ENCODE measurements at regions not wholly inside any gene's neighbourhood (a gene's known extent, or its start where the extent isn't known, plus 50 kb on each side); places are given as distances from the start of the nearest gene placed in this dataset.

- H3K18ac ChIP-seq (ENCODE audit: low read depth, low read length) = no peak overlapping the region
- ATAC-seq (ENCODE audit: low read depth) = peak; percentile 35
- dilution Hi-C loops (cut with HindIII; ENCODE audit: low sequenced_read_pairs, unreplicated experiment) (no loop called here), intact Hi-C loops (cut with micrococcal nuclease) (no loop called here), in situ Hi-C loops (cut with MboI; ENCODE audit: low sequenced_read_pairs) (no loop called here)
- H2BK120ac ChIP-seq (ENCODE audit: low read depth, low read length) = no peak overlapping the region
- CTCF ChIA-PET = interaction anchor here (1.3 kb wide), 1 partner anchor 175 kb away, joined by 3 read pairs; no protein-coding TSS in a partner anchor
- H3K23ac ChIP-seq (ENCODE audit: low read depth, low read length) = no peak overlapping the region
- H3K27me3 ChIP-seq (ENCODE audit: control insufficient read depth, insufficient read depth, low read length) = peaks cover 13% of the 10 kb centered on the region
- no peak overlapping the region for H2AK9ac ChIP-seq (replicated peaks; ENCODE audit: low read depth, low read length, poor library complexity)
- no peak overlapping the region for H2BK5ac ChIP-seq (ENCODE audit: low read depth, low read length, poor library complexity, severe bottlenecking)
- H3K4me1 ChIP-seq (ENCODE audit: control insufficient read depth, insufficient read depth, low read length) = no peaks in the 10 kb centered on the region
- H3K4me2 ChIP-seq (ENCODE audit: low read depth, low read length) = no peak overlapping the region
- no peak overlapping the region for H2AK5ac ChIP-seq (ENCODE audit: low read depth, low read length)
- POLR2A ChIA-PET (ENCODE audit: unreplicated experiment) = no interaction called here
- no peaks in the 10 kb centered on the region for H3K9me1 ChIP-seq (ENCODE audit: insufficient read depth, low read length)
- no peak overlapping the region for H3K4ac ChIP-seq (ENCODE audit: low read depth, low read length)
- no peak for TF ChIP-seq SMC3 (IDR thresholded peaks at IDR 0.05; ENCODE audit: low read depth, low read length)
- H3K14ac ChIP-seq (replicated peaks; ENCODE audit: low read depth, low read length) = no peak overlapping the region
- H3K9me3 ChIP-seq (ENCODE audit: control insufficient read depth, insufficient read depth, low read length) = no peaks in the 10 kb centered on the region
- no peak overlapping the region for H2BK15ac ChIP-seq (ENCODE audit: low read depth, low read length)
- H4K5ac ChIP-seq (ENCODE audit: low read depth, low read length) = no peak overlapping the region
- no peak overlapping the region for H3K9ac ChIP-seq (ENCODE audit: low read depth, low read length)
- H3K56ac ChIP-seq (ENCODE audit: extremely low read depth, insufficient read depth, low read length) = no peak overlapping the region
- H4K8ac ChIP-seq (ENCODE audit: low read depth in 2 of 2, low read length in 2 of 2) = no peak overlapping the region
- BruUV-seq (replicated peaks) = no TSS peak
- H3K79me1 ChIP-seq (ENCODE audit: low read depth in 1 of 2, low read length in 2 of 2) = no peaks in the 10 kb centered on the region
- no peak overlapping the region for H2BK20ac ChIP-seq (ENCODE audit: low read depth, low read length)
- H3K4me3 ChIP-seq (ENCODE audit: insufficient read depth, low read depth, low read length) = no peak overlapping the region
- H2AFZ ChIP-seq (replicated peaks; ENCODE audit: low read length, poor library complexity) = peak overlapping the region; percentile 26
- no peak for DNase-seq
- WGBS, 2 experiments (ENCODE audit: extremely low coverage in 2 of 2, insufficient read length in 1 of 2) = 82% methylated on average over 7 of the region's 21 CpGs; no CpG with 5 or more reads in 1 of the 2 experiments
- H4K91ac ChIP-seq (ENCODE audit: insufficient read depth, low read depth, low read length) = no peak overlapping the region
- no peak overlapping the region for H3K27ac ChIP-seq (ENCODE audit: insufficient read depth, low read length)
- no peaks in the 10 kb centered on the region for H4K20me1 ChIP-seq (ENCODE audit: insufficient read depth, low read length)
- H3K36me3 ChIP-seq (ENCODE audit: control insufficient read depth, insufficient read depth, low read length) = no peaks in the 10 kb centered on the region
Observed at GRCh38 chr18:10247021-10247741, 207.3 kb upstream of the APCDD1 start.

Data from IMR-90 (cell line).